Muscle of back (tissue), 3 donors: ENCODE measurements at regions not wholly inside any gene's neighbourhood (a gene's known extent, or its start where the extent isn't known, plus 50 kb on each side); places are given as distances from the start of the nearest gene placed in this dataset.

Experiments
- DNase-seq, 3 donors: peaks; one replicate each; pipeline versions ENCODE4 v3.0.0 to v3.0.0-alpha.2; 2013

DNA sequence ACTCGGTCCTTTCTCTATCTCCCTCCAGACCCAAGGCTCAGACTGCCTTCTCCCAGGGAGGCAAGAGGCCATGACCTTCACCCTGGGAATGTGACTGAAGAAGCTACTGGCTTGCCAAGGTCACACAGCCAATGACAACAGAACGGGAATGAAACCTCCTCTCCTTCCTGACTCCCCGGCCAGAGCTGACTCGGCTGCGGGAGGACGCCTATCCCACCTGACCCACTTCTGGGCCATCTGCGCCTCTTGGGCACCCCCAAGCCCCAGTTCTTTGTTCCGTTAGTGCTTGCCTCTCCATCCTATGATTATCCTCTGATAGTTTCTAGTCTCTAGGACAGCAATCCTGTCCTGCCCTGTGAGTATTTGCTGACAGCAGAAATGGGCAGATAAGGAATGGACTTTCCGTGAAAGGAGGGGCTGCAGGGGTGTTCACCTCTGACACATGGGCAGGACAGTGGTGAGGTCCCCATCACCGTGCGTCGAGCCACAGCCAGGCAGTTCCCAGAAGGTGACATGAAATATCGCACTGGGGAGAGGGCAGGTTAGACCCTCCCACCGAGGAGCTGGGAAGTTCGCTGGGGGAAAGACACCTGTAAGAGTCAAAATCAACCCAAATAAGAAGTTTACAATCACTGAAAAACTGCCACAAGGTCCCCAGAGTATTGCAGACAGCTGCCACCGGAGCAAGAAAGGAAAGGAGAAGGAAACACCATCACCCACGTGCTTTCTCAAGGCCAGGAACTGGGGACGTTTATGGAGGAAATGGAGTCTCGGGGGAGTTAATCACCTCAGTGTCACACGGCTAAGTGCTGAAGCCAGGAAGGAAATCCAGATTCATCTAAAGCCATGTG is 63.0 kb downstream of the INSIG1 start:
- no peak for DNase-seq

DNA sequence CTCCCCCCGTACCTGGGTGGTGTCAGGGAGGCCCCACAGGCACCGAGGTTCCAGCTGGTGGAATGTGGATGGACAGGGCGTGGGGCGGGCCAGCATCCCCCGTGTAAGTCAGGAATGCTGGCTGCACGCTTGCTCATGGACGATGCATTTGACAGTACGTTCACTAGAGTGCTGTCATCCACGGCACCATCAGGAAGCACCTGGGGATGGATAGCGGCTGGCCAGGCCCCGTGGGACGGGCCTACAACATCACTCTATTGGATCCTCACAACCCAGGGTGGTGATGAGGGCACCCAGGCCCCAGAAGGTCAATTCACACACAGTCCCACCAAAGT is 63.6 kb downstream of the INSIG1 start:
- DNase-seq, result no peak

DNA sequence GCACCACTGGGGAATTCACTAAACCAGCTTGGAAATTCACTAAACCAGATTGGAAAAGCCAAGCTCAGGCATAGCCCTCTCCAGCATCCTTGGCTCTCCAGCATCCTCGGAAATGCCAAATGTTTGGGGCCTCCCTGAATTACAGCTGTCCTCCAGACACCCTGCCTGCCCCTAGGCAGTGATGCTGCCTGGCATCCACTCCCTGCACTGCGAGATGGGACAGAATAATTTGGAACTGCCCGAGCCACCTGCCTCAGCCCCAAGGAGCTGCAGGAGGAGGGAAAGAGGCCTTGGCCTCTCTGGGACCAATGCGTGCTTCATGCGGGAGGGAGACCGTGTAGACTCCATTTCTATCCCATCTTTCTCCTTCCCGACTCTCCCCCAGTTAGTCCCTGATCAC is 64.3 kb downstream of the INSIG1 start:
- no peak for DNase-seq

DNA sequence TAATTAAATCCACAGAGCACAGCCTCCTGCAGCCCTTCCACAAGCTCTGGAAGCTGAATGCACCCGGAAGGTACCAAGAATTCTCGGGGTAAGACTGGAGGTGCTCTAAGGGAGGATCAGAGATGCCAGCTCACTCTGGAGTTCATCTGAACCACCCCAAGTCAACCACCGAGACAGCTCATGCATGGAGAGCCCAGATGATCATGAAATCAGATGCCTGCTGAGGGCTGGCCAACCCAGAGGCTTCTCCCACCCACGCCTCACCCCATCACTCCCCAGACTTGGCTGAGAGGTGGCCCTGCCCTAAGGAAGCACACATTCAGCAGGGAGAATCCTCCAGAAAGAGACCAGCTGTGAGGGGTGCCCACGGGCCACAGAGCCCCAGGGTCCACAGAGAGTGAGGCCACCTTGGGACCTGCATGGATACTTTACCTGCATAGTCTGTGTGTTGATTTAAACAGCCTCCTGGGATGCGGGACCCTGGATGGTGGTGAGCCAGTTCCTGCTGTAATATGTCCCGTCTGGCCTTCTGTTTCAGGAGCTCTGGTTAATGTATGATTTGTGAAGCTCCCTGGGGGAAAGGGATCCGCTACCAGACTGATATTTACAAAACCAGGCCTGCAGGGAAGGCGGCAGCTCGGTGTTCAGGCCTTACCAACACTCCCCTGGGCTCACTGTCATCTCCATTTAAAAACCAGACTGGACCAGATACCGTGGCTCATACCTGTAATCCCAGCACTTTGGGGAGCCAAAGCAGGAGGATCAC is 64.9 kb downstream of the INSIG1 start:
- DNase-seq, result no peak

DNA sequence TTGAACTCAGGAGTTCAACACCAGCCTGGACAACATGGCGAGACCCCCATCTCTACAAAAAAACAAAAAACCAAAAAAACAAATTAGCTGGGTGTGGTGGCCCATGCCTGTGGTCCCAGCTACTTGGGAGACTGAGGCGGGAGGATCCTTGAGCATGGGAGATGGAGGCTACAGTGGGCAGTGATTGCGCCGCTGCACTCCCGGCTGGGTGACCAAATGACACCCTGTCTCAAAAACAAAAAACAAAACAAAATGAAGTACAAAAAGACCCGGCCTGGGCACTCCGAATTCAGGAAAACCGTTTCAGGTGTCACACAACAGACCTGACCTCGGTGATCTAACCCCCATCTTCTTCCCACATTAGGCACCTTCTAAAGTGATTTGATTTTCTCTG is 65.5 kb downstream of the INSIG1 start:
- no peak for DNase-seq

DNA sequence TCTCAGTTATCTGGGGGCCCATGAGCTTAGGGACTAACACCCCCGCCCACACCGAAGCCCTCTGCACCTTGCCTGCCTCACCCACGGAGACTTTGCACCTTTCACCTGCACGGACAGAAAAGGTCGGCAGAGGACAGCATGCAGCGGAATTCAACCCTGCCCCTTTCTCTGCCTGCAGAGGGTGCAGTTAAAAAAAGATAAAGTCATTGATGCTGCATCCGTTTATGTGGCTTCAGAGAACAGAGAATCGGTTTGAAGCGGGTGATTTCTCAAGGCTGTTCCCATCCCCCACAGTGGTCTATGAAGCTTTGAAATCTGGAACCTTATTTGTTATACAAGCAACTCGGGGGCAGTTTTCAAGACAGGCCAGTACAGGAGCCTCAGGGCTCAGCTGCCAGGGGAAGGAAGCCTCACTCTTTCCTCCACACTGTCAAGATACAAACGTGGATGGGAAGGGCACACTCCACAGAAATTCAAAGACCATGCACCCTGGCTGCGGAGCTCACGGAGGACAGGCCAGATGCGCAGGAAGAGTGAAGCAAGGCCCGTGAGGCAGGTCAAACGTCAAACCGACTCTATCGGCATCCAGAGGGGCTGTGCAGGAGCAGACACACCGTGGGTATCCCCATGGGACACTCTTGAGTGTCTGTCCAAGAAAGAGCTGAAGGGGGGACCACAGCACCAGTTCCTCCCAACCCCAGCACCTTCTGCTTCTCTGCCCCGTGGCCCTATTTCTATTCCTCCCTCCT is 66.3 kb downstream of the INSIG1 start:
- DNase-seq, result no peak

DNA sequence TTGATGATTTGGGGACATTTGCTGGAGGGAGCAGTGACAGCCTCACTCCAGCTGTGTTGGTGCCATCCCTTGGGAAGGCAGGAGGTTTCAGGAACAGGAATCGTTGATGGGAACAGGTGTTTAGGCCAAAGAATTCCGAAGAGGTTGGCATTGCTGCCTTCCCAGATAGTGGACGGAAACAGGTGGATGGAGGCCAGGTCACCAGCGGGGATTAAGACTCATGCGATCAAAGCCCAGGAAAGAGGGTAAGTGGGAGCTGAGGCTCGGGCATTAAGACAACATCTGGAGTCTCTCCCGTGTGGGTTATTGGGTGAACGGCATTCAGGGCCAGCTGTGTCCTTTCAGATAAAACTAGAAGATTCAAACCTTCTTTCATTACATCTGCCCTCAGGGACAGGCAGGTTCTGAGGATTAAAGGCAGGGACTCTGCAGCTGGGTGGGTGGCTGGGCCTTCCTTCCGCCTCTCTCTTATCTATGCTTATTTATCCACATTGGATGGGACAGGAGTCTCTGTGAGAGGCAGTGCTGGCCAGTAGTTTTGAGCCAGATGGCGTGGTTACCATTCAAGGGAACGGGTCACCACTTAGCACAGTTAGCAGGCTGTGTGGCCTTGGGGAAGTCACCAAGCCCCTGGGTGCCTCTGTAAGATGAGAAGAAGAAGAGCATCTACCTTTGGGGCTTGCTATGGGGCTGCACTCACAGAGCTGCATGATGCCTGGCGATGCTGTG is 67.6 kb downstream of the INSIG1 start:
- DNase-seq, result no peak

DNA sequence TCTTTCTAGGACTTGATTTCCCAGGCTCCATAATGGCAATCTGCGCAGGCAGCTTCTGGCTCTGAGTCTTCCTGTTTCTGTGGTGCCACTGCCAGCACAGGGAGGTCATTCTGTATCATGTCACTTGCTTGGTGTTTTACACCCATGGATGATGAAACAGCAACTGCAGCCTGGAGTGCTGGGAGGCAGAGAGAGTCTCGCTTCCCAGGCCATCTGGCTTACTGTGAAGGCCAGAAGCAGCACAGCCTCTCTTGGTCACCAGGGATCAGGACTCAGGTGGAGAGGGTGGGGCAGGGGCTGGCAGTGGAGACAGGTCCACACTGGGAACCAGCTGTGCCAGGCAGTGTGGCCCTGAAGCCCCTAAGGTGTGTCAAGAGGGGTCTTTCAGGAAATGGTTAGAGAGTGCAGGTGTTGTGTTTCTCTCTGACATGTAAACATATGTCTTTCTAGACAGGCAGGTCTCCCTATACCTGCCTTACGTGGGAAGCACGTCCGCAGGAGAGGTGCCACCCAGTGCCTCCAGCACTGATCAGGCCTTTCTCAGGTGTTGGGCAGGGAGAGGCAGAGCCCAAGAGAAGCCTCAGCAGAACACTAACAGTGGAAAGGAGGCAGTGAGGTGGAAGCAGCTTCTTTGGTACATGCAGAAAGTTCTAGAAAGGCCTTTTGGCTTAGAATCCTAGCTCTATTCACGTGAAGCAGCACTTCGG is 71.4 kb downstream of the INSIG1 start:
- DNase-seq, result no peak

DNA sequence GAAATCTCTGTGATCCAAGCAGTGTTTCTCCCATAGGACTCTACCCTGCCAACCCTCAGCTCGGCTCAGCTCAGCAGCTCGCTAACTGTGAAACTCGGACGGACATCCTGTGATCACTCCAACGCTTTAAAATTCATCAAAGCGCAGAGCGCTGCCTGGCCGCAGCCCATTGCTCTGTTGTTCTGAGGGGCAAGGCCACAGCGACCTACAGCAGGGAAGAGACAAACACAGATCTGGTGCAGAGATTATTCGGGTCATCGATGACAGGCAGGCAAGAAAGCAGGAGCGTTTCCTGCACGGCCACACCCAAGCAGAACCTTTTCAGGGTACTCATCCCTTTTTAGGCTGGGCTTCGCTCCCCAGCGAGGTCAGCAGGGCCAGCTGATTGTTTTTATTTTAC is 72.1 kb downstream of the INSIG1 start:
- no peak for DNase-seq

DNA sequence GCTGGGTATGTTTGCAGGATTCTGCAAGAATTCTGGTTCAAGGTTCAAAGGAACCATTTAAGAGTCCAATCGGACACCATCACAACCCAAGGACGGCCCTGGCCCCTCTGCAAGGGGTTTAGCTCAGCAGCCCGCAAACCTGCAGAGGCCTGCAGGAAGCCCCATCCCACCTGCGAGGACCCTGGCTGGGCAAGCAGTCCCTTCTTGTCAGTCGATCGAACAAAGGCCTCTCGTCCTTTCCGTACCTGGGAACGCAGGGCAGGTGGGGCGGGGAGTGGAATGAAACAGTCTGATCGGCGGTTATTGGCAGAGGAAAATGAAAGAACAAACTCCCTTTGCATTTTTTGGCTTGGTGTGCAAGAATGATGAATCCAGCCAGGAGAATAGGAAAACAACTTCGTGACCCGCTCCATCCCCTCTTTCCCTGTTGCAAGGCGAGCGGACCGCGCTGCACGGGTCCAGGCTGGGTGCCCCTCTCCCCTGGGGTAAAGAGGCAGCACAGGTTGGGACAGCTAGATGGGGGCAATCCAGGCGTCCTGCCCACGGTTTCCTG is 73.7 kb downstream of the INSIG1 start:
- DNase-seq, result no peak

DNA sequence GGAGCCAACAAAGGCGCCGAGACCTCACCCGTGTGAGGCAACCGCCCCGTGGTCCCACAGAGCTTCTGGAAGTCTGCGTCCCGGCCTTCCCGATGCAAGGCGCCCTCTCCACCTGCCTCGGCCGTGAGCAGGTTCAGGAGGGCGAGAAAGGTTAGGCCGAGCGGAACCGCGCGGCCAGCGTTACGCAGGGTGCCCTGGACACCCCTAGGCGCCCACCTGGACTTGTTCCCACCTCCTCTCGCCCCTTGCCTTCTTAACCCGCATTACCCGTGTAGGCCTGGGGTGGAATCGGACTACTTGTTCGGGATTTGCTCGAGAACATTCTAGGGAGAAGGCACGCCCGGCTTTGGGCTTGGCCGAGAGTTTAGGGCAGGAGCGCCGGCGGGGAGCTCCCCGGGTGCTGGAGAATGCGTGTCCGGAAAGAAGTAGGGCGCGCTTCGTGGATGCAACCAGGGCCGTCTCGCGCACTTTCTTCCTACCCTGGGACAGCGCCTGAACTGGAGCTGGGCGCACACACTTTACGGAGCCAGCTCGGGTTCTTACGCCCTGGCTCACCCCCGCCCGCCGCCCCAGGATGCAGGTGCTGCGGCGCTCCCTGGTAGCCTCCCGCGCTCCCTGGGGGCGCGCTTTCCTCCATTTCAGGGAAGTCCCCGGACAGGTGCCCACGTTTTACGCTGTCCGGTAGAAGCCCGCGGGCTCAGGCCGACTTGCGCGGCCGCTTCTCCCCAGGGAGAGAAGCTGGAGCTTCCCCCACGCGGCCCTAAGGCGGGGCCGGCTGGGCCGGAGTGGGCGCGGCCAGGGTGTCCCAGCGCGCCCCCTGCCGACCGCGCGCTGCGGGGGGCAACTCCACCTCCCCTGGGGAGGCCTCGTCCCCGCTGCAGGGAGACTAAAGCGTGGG is 74.5 kb downstream of the INSIG1 start:
- no peak for DNase-seq

DNA sequence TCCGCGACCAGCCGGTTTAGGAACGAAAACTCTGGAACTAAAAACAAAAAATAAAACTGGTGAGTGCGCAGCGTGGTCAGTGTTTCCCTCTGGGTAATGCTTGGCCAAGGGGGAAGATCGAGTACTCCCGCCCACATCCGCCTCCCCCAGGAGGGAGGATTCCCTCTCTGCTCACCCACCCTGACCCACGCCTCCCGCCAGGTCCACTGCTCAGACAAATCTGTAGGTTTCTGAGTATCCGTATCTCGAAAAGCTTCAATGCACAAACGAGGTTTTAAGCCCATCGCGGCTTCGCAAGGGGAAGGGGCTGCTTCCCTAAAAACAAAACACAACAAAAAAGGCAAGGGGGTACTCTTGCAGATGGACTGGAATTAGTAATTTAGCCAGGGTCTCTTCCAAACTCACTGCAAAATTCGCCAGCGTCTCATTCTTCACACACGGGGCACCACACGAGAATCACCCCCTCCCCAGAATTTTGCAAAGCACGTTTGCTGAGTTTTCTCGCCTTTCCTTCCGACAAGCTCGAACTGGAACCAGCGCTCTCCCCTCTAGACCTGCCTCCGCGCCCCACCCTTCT is 75.2 kb downstream of the INSIG1 start:
- DNase-seq, result no peak

DNA sequence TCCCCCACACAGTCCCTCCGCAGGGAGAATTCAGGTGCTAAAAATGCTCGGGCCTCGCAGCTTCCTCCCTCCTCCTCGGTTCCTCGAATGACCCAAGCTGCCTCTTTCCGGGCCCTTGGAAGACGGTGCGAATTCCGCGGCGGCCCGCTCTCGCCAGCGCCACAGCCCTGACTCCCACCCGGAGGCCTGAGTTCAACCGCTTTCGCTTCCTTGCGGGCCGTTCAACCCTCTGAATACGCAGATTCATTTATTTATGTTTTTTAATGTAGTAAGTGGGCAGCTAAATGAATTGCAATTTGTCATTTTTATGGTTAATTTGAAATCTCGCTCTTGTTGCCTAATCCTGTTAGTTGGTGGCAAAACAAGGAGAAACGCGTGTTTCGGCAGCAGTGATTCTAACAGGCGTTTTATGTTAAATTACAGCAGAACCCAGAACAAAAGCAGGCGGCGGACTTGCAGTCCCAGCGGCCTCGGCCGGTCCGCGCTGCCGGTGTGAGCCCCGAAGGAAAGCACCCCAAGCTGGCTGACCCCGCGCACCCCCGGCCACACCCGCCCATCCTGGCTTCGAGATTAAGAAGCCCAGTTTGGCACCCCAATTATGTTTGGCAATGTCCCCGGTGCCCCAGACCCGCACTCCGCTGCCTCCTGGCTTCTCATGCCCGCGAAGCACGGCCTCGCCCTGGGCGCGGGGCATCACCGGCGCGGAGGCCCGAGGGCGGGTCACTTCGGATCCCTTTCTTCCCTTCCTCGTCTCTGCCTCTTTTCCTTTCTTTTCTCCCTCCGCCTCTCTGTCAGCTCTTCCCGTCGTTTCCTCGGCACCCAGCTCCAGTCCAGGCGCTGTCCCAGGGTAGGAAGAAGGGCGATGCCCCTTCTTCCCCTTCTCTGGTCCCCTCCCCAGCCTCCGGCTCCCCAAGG is 75.9 kb downstream of the INSIG1 start:
- no peak for DNase-seq

DNA sequence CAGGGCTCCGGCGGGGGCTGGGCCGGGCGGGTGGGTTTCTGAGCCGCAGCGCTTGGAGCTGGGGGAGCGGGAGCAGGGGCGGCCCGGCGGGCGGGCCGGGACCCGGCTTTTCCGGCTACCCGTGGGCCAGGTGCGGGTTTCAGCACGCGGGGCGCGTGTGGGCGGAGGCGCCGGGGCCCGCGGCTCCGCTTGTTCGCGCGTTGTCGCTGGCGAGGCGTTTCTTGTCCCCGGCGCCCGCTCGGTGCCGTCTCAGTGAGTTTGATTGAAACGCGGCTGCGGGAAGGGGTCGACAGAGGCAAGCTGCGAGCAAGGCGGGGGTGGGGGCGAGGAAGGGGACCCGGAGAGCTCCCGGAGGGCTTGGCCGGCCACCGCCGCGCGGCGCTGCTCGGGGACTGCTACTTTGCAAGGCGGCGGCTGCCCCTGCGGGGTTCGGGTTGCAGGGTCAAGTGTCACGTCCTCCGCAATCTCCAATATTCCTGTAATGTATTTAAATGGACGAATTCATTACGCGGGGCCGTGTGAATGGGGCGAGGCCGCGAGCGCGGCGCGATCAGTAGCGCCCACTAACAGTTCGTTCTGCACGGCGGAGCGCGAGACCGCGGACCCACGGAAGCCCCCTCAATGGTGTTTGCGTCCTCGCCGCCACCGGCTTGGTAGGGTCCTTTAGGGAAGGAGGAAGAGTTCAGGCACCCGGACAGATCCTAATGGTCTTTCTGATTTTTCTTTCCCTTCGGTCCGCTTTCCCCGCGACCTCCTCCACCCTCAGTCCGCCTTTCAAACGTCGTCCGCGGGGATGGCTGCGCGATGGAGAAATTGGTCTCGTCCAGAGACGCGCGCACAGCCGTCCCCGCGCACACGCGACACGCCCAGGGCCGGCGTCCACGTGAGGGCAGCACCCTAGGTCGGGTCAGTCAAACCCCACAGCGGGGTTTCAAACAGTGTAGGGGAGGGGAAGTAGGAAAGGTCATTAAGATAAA is 76.9 kb downstream of the INSIG1 start:
- no peak for DNase-seq

DNA sequence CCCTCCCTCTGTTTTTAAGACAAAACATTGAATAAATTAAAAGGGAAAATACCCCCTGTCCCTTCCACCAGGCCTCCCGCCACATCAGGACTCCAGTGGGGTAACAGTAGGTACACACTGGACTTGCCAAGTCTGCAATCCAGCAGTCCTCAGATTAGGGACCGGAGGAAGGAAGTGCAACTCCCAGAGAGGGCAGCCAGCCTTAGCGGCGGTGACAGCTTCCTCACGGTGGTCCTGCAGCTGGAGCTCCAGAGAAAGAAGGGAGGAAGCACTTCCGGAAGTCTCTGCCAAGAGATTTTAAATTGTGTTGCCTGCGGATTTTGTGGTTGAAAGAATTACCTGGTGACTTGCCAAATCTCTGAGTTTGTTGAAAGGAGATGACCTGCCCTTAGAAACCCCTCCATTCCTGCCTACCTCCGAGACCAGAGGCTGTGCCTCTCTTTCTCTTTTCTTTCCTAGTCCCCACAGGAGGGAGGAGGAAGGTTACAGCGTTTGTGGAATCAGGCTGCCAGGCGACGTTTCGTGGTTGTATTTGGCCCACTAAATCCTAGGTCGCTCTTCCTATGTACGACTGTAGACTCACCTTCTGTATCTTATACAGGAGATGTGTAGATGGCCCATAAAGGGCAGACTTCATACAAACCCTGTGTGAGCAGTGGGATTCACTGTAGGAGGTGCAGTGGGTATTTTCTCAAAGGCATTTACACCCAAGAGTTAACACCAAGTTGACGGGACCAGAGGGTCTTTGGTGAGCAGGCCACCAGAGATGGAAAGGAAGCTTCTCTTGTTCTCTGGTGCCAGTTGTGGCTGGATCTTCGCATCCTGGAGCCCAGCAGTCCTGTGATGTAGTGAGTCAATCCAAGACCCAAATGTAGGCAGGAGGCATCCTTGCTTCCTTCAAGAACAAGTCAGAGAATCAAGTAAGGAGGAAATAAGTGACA is 77.9 kb downstream of the INSIG1 start:
- DNase-seq, result peak in 1 of 3 donors; percentile 43
